Tibial nerve (tissue), 4 donors: ENCODE measurements at regions not wholly inside any gene's neighbourhood (a gene's known extent, or its start where the extent isn't known, plus 50 kb on each side); places are given as distances from the start of the nearest gene placed in this dataset.

Experiments
- DNase-seq, 2 donors: peaks; one replicate each; pipeline ENCODE4 v3.0.0-alpha.2; 2019; ENCODE audit warnings: low spot score in 2 of 2
- H3K27ac ChIP-seq, 4 donors: fragments of 200-600 bp; sonication (generic) in 3 of 4; one replicate each; pipeline ENCODE4 v1.5.1; 2017 to 2019; ENCODE audit warnings: mild to moderate bottlenecking in 1 of 4
- H3K27me3 ChIP-seq, 2 donors: fragments of 200-600 bp; sonication (generic) in 1 of 2; one replicate each; pipeline versions ENCODE4 v1.5.1 to v1.6.0; 2017 to 2019
- H3K36me3 ChIP-seq, 3 donors: fragments of 200-600 bp; sonication (generic); one replicate each; pipeline ENCODE4 v1.5.1; 2018 to 2019
- H3K4me1 ChIP-seq, 4 donors: fragments of 200-600 bp; sonication (generic) in 3 of 4; one replicate each; pipeline ENCODE4 v1.5.1; 2017 to 2019
- H3K4me3 ChIP-seq, 4 donors: fragments of 200-600 bp; sonication (generic) in 3 of 4; one replicate each; pipeline ENCODE4 v1.5.1; 2017 to 2019; ENCODE audit warnings: mild to moderate bottlenecking in 1 of 4, moderate library complexity in 1 of 4
- H3K9me3 ChIP-seq, 4 donors: fragments of 200-600 bp; sonication (generic) in 3 of 4; one replicate each; pipeline ENCODE4 v1.5.1; 2017 to 2019
- EP300 ChIP-seq, 2 donors: sonication (generic); formaldehyde crosslinking; IDR thresholded peaks; one replicate each; pipeline ENCODE4 v1.6.1; 2017; ENCODE audit warnings: antibody characterized with exemption in 2 of 2, mild to moderate bottlenecking in 1 of 2
- POLR2A ChIP-seq, 2 donors: fragments of 450-650 bp; IDR thresholded peaks; one replicate each; pipeline ENCODE4 v1.6.1; 2017; ENCODE audit warnings: antibody characterized with exemption in 2 of 2, mild to moderate bottlenecking in 2 of 2, moderate library complexity in 2 of 2
- WGBS, 2 donors: methylation state at CpG; one replicate each; pipeline ENCODE4 v1.1.5; 2018; 5-methylcytosine and 5-hydroxymethylcytosine counted together
- TF ChIP-seq, protein P1 (sequence below), 5 experiments: fragments of 200-600 bp in 3 of 5; fragments of 450-650 bp in 2 of 5; sonication (generic) in 3 of 5; IDR thresholded peaks; one replicate each; pipeline ENCODE4 v1.5.1; 2016 to 2019; ENCODE audit warnings: antibody characterized with exemption in 5 of 5, mild to moderate bottlenecking in 3 of 5, moderate library complexity in 2 of 5

DNA sequence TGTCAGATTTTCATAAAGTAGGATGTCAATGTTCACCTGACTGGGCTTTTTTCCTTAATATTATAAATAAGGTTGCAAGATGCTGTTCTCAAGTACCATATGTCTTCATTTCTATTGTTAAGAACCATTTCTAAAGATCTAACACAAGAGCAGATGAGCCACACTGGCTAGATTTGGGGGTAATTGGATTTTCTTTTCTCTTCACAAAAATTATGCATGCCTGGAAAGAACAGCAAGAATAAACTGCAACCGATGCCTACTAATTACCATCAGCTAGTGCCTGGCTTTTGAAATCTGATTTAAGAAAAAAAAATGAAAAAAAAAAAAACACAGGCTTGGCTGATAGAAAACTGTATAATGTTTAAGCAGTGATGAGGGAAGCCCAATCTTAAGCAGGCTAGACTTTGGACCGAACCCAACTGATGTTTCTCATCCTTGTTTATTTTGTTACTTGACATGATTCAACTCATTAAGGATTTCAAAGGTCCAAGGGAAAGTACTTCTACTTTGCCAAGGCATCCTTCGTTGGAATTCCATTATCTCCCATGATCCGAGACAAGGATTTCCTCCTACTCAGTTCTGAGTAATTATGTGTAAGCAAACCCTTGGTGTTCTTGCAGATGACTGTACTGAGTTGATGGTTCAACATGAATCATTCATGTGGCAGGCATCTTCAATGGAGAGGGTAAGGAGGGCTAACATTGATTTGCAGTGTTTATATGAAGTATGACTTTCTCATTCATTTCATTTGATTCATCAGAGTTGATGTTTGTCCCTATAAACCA lies 300.5 kb downstream of the SPRY2 start:
- no peak for DNase-seq
- Histone ChIP-seq H3K27me3 (no peaks in the 10 kb centered on the region), H3K36me3 (no peaks in the 10 kb centered on the region), H3K9me3 (no peaks in the 10 kb centered on the region), H3K27ac (no peak overlapping the region), H3K4me1 (peaks cover 0 to 27% (median 9%) of the 10 kb centered on the region in 4 donors), H3K4me3 (no peak overlapping the region)
- TF ChIP-seq EP300 (IDR thresholded peaks at IDR 0.05), result no peak
- TF ChIP-seq, protein P1, sequence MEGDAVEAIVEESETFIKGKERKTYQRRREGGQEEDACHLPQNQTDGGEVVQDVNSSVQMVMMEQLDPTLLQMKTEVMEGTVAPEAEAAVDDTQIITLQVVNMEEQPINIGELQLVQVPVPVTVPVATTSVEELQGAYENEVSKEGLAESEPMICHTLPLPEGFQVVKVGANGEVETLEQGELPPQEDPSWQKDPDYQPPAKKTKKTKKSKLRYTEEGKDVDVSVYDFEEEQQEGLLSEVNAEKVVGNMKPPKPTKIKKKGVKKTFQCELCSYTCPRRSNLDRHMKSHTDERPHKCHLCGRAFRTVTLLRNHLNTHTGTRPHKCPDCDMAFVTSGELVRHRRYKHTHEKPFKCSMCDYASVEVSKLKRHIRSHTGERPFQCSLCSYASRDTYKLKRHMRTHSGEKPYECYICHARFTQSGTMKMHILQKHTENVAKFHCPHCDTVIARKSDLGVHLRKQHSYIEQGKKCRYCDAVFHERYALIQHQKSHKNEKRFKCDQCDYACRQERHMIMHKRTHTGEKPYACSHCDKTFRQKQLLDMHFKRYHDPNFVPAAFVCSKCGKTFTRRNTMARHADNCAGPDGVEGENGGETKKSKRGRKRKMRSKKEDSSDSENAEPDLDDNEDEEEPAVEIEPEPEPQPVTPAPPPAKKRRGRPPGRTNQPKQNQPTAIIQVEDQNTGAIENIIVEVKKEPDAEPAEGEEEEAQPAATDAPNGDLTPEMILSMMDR (IDR thresholded peaks at IDR 0.05), result no peak
- no peak for TF ChIP-seq POLR2A (IDR thresholded peaks at IDR 0.05)
- WGBS, 2 donors, result 24 to 35% methylated on average over 4 of the region's 4 CpGs

DNA sequence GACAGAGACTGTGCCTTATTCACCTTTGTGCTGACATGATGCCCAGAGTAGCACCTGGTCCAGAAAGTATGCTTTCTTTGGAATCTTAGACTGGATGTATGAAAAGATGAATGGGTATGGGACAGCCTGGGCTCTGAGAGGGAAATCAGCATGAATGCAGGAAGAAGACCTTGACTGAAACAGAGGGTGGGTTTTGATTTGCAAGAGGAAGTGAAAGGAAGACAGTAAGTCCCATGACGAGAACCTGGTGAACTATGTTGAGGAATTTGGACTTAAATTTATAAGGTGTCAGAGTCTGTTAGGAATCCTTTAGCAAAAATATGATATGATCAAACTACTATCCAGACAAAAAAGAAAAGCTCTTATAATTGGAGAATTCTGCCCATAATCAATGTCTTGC lies 301.9 kb downstream of the SPRY2 start:
- H3K27ac ChIP-seq, result no peak overlapping the region
- DNase-seq, result no peak
- TF ChIP-seq, protein P1 (IDR thresholded peaks at IDR 0.05), result no peak
- TF ChIP-seq POLR2A (IDR thresholded peaks at IDR 0.05), result no peak
- no peak for TF ChIP-seq EP300 (IDR thresholded peaks at IDR 0.05)
- 73 to 92% methylated on average over 1 of the region's 1 CpG for WGBS, 2 donors
- no peaks in the 10 kb centered on the region for H3K36me3 ChIP-seq
- peaks cover 0 to 27% (median 9%) of the 10 kb centered on the region in 4 donors for H3K4me1 ChIP-seq
- H3K27me3 ChIP-seq, result no peaks in the 10 kb centered on the region
- no peaks in the 10 kb centered on the region for H3K9me3 ChIP-seq
- no peak overlapping the region for H3K4me3 ChIP-seq

DNA sequence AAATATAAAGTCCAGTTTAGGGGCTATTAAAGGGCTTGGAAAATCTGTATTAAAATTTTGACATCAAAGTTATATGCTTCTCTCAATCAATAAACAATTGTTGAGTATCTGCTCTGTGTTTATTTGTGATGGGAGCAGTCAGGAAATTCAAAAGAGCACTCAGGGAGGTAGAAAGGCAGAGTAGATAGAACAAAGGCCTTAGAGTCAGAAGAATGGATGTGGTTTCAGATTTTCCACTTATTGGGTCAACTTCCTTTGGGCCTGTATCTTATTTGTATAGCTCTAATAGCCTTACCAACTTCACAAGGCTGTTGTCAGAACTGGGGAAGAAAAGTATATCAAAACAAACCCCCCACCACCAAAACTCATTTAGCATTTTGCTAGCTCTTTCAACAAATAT lies 302.6 kb downstream of the SPRY2 start:
- Histone ChIP-seq H3K4me1 (peaks cover 0 to 27% (median 9%) of the 10 kb centered on the region in 4 donors), H3K4me3 (no peak overlapping the region), H3K27ac (peak overlapping the region in 1 of 4 donors; percentile 20), H3K9me3 (no peaks in the 10 kb centered on the region), H3K27me3 (no peaks in the 10 kb centered on the region), H3K36me3 (no peaks in the 10 kb centered on the region)
- DNase-seq, result no peak
- TF ChIP-seq EP300 (IDR thresholded peaks at IDR 0.05), result no peak

DNA sequence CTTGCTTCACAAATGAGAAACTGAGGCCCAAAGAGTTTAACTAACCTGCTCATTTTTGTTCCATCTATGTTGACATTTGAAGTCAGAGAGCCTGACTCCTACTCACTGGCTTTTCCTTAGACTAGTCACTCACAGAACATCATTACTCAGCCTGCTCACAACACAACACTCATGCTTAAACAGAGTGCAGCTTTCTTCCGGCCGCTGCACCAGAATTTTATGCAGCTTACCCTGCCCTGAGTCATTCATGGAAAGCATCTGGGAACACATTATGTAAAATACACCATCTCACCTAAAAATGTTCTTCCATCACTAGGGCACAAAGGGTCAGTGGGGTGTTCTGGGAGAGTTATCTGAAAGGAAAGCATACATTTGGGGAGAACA lies 303.4 kb downstream of the SPRY2 start:
- Histone ChIP-seq H3K27me3 (no peaks in the 10 kb centered on the region), H3K36me3 (no peaks in the 10 kb centered on the region), H3K4me3 (no peak overlapping the region), H3K9me3 (no peaks in the 10 kb centered on the region), H3K27ac (peak overlapping the region in 1 of 4 donors; percentile 79), H3K4me1 (peaks cover 0 to 27% (median 9%) of the 10 kb centered on the region in 4 donors)
- DNase-seq, result no peak
- WGBS, 2 donors, result 38 to 49% methylated on average over 2 of the region's 2 CpGs
- TF ChIP-seq EP300 (IDR thresholded peaks at IDR 0.05), result no peak
- TF ChIP-seq, protein P1 (IDR thresholded peaks at IDR 0.05), result no peak
- TF ChIP-seq POLR2A (IDR thresholded peaks at IDR 0.05), result no peak

DNA sequence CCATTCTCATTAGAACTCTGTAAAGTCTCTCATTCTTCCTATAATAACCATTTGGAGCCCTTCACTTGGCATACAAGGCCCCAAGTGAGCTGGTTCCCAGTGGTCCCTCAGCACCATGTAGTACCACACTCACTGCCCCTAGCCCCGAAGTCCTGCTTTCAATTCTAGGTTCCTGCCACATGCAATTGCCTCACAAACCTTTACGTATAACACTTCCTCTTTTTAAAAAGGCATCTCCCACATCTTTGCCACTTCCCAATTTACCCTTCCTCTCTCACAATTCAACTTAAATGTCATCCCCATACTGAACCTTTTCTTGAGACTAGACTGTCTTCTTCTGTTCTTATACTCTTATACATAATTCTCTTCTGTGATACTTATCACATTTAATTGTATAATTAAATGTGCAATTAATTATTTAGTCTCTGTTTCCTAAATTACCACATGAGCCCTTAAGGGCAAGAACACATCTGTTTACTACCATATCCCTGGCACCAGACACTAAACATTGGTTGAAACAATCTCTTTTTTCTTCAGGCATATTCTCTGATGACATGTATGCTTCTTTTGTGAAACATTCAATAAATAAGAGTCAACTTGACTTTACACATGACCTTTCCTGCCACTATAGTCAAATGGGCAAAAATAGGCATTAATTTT lies 304.0 kb downstream of the SPRY2 start:
- Histone ChIP-seq H3K4me3 (no peak overlapping the region), H3K4me1 (peaks cover 0 to 27% (median 9%) of the 10 kb centered on the region in 4 donors), H3K27ac (peak overlapping the region in 1 of 4 donors; percentile 79), H3K9me3 (no peaks in the 10 kb centered on the region), H3K36me3 (no peaks in the 10 kb centered on the region), H3K27me3 (no peaks in the 10 kb centered on the region)
- TF ChIP-seq, protein P1 (IDR thresholded peaks at IDR 0.05), result no peak
- TF ChIP-seq POLR2A (IDR thresholded peaks at IDR 0.05) (no peak), EP300 (IDR thresholded peaks at IDR 0.05) (peak in 1 of 2 donors; percentile 55)
- WGBS, 2 donors, result 62 to 64% methylated on average over 2 of the region's 2 CpGs
- DNase-seq, result no peak
